GM19467 (cell line): ENCODE measurements at regions not wholly inside any gene's neighbourhood (a gene's known extent, or its start where the extent isn't known, plus 50 kb on each side); places are given as distances from the start of the nearest gene placed in this dataset.
"Not testable (repeated sequence)": the region's sequence is repeated elsewhere in the genome, so short reads cannot be mapped to it uniquely, and the experiment has no call there.

Source experiments
- ATAC-seq: cut with Tn5 transposase; IDR thresholded peaks from one replicate; pipeline ENCODE4 v1.9.1; 2021; ENCODE audit warnings: mild to moderate bottlenecking, moderate library complexity; ENCODE audit not compliant: unreplicated experiment

DNA sequence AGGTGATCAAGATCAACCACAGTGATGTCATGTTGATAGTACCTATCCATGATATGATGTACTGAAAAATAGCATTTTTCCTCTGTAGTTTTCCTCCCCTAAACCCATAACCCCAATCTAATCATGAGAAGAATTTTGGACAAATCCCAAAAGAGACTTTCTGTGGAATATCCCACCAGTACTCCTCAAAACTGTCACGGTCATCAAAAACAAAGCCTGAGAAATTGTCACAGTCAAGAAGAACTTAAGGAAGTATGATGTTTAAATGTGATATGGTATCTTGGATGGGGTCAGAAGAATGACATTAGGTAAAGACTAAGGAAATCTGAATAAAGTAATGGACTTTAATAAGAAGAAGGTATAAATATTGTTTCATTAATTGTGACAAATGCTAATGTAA is 248.8 kb downstream of the RMST start:
- no peak for ATAC-seq

DNA sequence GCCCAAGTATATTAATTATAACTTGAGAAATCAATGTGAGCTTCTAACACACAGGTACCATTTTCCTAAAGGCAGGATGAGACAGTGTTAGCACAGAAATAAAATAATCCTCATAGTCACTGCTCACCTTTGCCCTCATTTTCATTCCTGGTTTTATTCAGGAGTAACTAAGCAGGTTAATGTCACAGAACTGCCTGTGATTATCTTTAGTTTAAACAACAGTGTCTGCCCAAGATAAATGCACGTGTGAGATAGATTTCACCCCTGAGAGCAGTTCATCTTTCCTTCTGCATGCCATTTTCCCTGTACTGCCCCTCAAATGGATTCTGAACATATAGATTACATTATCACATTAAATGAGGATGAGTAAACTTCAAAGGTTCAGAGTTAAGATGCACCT is 250.7 kb downstream of the RMST start:
- no peak for ATAC-seq

DNA sequence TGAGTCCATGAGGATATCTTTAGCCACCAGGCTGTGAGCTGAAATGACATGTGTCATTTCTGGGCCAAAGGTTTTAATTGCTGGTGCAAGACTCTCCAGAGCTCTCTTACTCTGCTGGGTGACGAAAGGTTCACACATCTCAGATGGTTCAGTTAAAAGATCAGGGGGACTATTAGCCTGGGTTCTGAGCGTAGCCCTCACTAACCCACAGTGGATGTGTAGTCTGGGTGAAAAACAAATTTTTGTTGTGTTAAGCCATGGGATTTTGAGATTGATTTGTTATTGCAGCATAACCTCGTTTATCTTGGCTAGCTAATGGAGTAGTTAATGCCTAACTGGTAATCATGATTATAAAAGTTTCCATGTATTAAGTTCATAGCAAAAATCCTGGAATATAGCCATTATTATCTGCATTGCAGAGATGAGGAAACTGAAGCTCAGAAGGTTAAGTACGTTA is 251.5 kb downstream of the RMST start:
- ATAC-seq, result no peak

DNA sequence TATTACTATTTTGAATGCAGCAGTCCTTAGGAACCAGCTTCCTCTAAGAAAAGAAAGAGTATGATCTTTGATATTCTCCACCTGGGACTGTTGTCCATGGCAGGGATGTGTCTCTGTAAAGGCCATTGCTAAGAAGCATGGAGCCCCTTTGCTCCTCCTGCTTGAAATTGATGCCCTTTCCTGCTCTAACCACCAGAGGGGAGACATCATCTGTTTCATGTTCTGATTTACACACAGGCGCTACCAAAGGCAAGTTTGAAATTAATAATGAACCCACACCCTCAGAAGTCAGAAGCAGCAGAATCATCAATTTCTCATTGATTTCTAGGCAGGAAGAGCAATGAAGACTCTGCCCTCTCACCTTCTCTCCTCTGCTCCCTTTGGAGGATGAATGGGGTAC is 253.8 kb downstream of the RMST start:
- ATAC-seq, result no peak

DNA sequence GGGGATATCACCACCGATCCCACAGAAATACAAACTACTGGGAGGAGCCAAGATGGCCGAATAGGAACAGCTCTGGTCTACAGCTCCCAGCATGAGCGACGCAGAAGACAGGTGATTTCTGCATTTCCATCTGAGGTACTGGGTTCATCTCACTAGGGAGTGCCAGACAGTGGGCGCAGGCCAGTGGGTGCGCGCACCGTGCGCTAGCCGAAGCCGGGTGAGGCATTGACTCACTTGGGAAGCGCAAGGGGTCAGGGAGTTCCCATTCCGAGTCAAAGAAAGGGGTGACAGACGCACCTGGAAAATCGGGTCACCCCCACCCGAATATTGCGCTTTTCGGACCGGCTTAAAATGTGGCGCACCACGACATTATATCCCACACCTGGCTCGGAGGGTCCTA is 261.2 kb downstream of the RMST start:
- ATAC-seq, result not testable (repeated sequence)

DNA sequence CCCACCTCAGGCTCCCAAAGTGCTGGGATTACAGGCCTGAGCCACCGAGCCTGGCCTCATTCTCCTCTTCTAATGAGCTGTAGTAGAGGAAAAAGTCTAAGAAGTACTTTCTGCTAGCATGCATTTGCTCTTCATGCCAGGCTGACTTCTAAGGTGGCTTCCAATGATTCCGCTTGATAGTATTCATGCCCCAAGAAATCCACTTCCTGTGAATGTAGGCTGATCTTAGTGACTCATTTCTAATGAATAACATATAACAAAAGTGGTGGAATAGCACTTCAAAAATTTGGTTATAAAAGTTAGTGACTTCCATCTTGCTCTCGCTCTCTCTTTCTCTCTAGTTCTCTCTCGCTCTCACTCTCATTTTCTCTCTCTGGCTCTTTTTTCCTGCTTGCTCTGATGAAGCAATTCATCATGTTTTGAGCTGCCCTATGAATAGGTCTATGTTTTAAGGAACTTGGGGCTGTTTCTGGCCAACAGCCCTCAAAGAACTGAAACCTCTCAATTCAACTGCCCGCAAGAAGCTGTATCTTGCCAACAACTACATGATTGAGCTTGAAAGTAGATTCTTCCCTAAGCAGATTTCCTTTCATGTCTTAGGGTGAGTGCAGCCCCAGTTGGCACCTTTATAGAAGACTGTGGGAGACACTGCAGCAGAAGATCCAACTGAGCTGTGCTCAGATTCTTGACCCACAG is 282.9 kb downstream of the RMST start:
- no peak for ATAC-seq

DNA sequence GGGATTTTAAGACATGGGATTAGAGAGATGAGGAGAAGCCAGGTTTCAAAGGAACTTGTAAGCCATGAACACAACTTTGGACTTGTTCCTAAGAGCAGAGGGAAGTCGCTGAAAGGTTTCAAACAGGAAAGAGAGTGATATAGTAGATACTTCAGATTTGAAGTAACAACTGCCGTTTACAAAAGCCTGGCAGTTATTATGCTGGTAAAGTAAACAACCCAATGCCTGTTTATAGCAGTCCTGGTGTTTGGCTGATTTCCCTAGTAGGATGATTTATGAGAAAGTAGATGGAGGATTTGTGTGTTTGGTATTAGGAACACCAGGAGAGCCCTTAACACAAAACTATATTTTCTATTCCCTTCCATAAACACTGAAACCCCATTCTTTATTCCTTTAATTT is 285.7 kb downstream of the RMST start:
- ATAC-seq, result no peak

DNA sequence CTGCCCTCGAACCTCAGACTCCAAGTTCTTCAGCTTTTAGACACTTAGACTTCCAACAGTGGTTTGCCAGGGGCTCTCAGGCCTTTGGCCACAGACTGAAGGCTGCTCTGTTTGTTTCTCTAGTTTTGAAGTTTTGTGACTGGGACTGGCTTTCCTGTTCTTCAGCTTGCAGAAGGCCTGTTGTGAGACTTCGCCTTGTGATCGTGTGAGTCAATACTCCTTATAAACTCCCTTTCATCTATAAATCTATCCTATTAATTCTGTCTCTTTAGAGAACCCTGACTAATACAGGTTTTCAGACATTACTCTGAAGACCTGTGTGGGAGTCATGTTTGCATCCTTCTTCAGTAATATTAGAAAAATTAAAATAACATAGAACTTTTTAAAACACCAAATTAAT is 289.1 kb downstream of the RMST start:
- no peak for ATAC-seq

DNA sequence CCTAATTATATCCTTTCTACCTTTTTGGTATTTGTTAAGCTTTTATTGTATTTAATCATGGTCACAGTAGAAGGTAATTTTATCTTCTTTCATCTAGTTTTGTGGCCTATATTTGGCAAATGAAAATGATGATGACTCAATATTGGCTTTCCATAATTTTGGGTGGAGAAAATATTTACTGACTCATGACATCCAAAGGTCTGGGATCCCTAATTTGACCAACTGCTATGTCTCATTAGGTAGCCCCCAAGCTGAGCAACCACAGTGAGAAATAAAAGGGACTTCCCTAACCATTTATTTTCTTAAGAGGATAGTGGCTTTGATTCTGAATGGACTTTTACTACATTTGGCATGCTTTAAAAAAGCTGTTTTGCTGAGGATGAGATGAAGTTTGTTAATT is 289.5 kb downstream of the RMST start:
- no peak for ATAC-seq

DNA sequence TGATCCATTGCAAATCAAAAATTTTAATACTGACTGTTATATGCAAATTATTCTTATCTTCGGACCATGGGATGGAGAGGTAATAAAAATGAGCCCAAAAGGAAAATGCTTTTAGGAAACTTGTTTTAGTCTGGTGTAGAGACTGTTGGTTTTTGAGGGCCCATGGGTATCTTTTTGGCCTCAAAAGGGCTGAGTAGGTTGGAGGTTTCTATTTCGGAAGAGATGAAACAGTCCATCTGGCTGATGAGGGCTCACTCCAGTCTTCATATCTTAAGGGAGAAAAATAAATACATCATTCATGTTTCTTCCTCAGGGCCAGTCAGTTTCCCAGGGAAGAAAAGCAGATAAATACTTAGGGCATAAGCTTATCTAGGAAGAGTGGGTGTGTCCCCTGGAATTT is 290.7 kb downstream of the RMST start:
- ATAC-seq, result no peak

DNA sequence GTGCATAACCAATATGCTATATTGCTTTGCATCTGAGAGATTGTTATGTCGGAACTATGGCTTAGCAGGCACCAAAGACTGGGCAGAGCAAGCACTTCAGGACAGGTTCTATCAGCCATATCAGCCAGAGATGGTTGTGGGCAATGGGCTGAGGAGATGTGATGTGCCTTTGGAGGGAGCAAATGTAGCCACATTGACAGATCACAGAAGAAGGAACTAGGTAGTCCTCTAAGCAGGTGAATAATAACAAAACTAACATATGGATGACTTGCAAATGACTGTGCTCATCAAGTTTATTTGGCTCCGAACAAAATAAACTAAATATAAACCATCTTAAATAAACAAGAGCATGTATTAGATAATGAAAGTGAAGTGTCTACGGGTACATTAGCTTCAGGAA is 291.7 kb downstream of the RMST start:
- ATAC-seq, result no peak

DNA sequence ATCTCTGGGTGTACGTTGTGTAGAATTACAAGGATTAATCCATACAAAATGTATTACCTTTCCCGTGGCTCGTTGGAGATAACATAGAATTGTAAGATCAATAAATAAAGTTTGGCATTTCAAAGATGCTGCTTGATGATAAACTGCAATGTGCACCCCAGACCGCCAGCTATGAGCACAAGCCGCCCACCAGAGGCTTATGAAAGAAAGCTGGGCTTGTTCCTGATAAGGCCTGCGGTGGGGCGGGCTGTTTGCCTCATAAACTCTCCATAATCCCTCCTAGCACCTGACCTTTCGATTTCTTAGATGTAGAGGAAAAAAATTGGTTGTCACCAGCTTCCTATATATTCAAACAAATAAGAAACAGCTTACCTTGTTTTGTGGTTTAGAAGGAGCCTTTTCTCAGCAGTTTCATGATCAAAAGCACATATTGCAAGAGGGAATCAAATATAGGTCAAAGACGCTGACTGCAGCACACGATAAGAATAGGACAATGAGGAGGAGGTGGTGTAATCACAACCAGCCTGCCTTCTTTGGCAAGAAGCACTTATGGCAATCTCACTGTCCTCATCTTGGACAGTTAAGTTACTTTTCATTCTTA is 293.6 kb downstream of the RMST start:
- no peak for ATAC-seq

DNA sequence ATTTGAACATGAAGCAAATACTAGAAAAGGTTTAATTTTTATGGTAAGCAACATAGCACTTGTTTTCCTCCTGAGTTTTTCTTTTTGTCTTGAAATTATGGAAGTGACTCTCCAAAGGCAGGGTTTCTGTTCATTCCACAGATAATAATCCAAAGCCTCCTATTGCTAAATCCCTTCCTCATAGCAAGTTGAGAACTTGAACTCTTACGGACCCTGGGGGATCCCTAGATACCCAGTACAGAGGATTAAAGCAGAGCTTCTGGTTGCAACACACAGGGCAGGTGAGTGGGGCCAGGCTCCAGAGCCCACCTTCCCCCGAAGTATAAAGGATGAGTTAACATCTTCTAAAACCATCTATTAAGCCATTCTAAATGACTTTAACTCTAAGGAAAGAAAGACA is 294.1 kb downstream of the RMST start:
- no peak for ATAC-seq

DNA sequence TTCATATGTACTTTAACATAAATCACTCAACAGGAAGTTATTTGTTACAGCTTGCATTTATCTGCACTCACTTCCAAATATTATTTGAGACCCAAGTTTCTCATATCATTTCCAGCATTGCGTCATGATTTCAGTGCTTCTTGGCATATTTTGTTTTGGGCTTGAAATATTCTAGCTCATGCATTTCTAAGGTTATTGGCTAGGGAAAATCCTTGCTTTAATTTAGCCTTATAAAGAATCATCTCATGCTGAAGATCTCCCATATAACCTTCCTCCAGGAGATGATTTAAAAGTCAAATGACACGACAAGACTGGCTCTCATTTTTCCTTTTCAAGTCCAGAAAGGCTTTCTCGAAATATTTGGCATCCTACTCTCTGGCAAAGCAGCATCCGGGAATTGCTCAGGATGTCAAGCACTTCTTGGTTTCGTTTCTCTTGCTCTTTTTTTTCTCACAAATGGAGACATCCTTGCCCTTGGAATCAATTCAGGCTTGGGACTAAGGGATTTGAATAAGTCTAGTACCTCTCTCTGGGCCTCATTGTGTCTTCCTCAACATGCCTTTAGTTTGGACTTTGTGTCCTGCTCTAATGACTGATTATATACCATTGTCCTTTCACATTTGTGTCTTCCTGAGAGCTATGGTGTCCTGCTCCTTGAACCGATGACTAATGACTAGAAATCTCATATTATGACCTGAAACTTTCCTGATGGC is 295.0 kb downstream of the RMST start:
- ATAC-seq, result no peak

DNA sequence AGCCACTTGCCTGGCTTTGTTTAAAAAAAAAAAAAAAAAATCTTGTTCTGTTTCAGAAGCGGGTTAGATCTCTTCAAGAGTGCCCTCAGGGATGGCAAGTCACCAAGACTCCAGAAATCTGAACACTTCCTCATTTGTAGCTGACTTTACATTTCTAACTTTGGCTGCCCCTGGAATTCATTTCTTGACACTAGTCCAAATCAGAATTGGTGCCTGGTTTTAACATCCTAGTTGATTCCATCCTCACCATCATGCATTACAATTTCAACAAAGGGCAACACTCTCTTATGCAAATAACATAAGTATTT is 295.5 kb downstream of the RMST start:
- no peak for ATAC-seq

DNA sequence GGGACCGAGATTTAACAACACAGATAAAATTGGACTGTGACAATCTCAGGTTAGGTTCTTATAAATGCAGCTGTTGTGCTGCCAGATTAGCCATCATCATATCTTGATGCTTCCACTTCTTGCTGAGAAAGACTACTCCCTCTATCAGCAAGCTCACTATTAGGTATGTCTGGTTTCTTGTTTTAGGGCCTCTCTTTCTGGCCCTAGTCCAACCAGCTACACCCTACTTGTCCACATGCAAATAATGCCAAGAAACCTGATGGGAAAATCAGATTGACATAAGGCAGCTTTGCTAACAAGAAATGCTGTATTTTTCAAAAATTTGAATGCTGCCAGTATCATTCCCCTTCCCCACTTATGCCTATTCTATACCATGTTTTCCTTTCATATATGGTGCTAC is 296.0 kb downstream of the RMST start:
- no peak for ATAC-seq

DNA sequence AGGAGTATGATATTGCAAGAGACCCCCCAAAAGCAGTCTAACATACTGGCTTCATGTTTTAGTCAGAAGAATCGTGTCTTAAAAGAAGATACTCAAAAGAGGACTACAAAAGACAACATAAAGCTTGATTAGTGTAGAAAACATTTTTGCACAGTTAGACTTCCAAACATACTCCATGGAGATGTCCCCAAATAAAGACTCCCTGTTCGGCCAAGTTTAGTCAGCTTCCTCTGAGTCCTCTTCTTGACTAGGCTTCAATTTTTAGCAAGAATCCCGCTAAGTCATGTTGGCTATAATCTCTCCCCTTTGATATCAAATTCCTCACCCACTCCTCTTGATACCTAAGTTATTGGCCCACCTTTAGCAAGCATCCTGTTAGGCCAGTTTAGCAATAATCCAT is 298.0 kb downstream of the RMST start:
- no peak for ATAC-seq

DNA sequence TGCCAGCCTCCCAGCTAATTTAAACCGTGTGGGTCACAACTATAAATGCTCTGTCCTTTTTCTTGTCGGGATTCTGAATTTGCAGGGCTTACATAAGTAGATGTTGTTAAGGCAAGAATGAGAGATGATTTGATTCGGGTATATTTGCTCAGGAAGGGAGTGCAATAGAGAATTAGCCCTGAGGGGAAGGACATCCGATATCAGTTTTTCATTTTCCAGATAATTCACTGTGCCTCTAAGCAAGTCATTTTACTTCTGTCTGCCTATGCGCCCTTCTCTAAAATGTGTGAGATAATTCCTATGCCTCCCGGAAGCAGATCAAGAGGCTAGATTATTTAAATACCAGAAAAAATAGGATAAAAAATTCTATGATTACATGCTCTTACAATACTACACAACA is 300.5 kb downstream of the RMST start:
- no peak for ATAC-seq

DNA sequence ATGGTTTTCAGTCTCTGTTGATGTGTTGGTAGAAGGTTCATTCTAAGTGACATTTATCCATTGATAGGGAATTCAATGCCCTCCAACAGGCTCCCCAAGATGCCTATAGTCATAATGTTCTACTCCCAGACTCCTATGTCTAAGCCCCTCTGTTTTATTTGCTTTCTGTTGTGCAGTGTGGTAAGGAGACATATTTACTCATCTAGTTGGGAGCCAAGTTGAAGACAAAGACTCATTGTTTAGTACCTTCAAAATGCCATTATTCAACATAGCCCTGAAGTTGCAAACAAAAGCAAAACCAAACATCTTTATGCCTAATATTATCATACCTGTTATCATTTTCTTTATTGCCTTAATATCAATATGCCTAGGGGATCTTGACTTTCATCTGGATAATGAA is 302.1 kb downstream of the RMST start:
- ATAC-seq, result no peak

DNA sequence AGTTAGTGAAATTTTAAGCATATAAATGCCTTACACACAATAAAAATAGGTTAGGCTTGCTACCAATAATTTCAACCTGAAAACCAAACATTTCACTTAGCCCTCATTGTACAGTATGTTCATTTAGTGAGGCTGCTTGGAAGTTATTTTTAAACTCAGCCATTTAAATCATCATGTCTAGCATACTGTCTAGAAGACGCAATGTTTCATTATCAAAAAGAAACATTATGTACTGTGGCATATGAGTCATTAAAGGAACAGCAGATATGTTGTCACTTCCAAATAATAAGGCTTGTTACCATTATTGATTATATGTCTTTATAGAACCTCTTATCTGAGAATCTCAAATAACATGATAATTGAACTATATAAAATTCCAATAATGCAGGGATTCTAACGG is 304.7 kb downstream of the RMST start:
- no peak for ATAC-seq

DNA sequence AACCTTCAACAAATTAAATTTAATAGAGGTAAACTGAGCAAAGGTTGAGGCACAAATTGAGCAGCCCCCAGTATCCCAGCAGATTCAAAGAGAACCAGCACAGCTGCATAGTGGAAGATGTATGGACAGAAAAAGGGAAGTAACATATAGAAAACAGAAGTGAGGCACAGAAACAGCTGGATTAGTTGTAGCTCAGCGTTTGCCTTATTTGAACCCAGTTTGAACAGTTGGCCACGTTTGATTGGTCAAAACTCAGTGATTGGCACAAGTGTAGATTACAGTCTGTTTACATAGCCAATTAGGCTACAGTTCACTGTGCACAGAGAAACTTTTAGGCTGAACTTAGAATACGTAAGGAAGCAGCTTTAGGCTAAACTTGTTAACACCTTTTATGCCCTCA is 315.5 kb downstream of the RMST start:
- ATAC-seq, result no peak

DNA sequence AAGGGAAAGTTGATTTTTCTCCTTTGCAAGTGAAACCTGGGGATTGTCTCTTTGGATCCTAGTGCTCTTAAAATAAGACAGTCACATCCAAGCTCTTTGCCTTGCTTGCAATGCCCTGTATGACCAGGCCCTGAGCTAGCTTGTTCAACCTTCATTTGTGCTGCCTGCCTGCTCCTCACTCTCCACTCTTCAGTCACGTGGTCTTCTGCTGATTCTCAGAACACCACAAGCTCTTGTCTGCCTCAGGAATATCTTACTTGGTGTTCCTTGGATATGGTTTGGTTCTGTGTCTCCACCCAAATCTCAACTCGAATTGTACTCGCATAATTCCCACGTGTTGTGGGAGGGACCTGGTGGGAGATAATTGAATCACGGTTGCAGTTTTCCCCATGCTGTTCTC is 318.7 kb downstream of the RMST start:
- ATAC-seq, result no peak

DNA sequence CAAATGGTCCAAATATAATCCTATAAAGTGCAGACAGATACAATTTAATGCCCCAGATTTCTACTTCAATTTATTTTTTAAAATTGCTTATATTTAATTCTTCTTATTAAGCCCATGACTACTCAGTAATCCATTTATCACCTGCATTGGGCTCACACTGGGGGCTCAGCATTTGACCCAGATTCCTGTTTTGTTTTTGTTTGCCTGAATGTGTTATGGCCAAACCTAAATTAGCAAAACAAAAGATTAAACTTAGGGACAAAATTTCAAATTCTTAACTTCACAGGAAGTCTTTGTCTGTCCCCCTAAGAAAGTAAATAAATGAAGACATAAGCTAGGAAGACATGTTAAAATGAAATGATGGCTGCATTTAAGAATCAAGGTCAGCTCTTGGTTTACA is 322.3 kb downstream of the RMST start:
- ATAC-seq, result no peak
